SK-N-SH (cell line): ENCODE measurements at regions not wholly inside any gene's neighbourhood (a gene's known extent, or its start where the extent isn't known, plus 50 kb on each side); places are given as distances from the start of the nearest gene placed in this dataset.

ENCODE experiments used
- CTCF ChIA-PET: fragments of 300-600, 350-600 bp; formaldehyde crosslinking; extraction: SDS; loops from one replicate; lab custom pipeline; 2021; lab: Yijun Ruan, JAX
- POLR2A ChIA-PET: fragments of 350-600 bp; sonication (Branson Sonifier 250); formaldehyde crosslinking; extraction: SDS; loops from one replicate; lab custom pipeline; 2020; ENCODE audit warnings: antibody characterized with exemption, inconsistent platforms; lab: Yijun Ruan, JAX
- DNase-seq: peaks from one replicate; pipeline ENCODE4 v3.0.0; 2012
- H2AFZ ChIP-seq: fragments of 200-600 bp; sonication (generic); 2 replicates; pipeline ENCODE4 v1.8.1; 2016; ENCODE audit warnings: antibody characterized with exemption, mild to moderate bottlenecking, low read depth
- H3F3A ChIP-seq: fragments of 200-600 bp; sonication (generic); replicated peaks from 2 replicates; pipeline ENCODE3; 2016; ENCODE audit warnings: antibody characterized with exemption, mild to moderate bottlenecking; ENCODE audit not compliant: insufficient read depth
- H3K27ac ChIP-seq, 2 experiments: fragments of 200-500 bp in 1 of 2; fragments of 200-600 bp in 1 of 2; sonication (Bioruptor generic) in 1 of 2; sonication (generic), shearing (Covaris generic) in 1 of 2; 2 replicates each; pipeline versions ENCODE4 v1.5.1 to v1.6.1; 2014 to 2016; ENCODE audit warnings: low read depth in 2 of 2, inconsistent platforms in 1 of 2, low read length in 1 of 2, mild to moderate bottlenecking in 1 of 2, mixed read lengths in 1 of 2
- H3K27me3 ChIP-seq: fragments of 200-600 bp; sonication (generic), shearing (Covaris generic); 2 replicates; pipeline ENCODE4 v1.6.1; 2016; ENCODE audit warnings: mixed run types; ENCODE audit not compliant: insufficient read depth
- H3K36me3 ChIP-seq, 2 experiments: fragments of 200-500 bp in 1 of 2; fragments of 200-600 bp in 1 of 2; sonication (Bioruptor generic) in 1 of 2; sonication (generic) in 1 of 2; replicated peaks in 1 of 2; 2 replicates each; pipeline versions ENCODE3 to v1.5.1; 2014 to 2016; ENCODE audit warnings: low read length in 1 of 2, mild to moderate bottlenecking in 1 of 2; ENCODE audit not compliant: insufficient read depth in 2 of 2, control insufficient read depth in 1 of 2
- H3K4me1 ChIP-seq, 2 experiments: fragments of 200-500 bp in 1 of 2; fragments of 200-600 bp in 1 of 2; sonication (Bioruptor generic) in 1 of 2; sonication (generic), shearing (Covaris generic) in 1 of 2; 2 replicates each; pipeline versions ENCODE4 v1.5.1 to v1.6.1; 2014 to 2016; ENCODE audit warnings: low read depth in 1 of 2, low read length in 1 of 2, mixed run types in 1 of 2; ENCODE audit not compliant: insufficient read depth in 2 of 2, control insufficient read depth in 1 of 2
- H3K4me2 ChIP-seq: fragments of 200-600 bp; sonication (generic), shearing (Covaris generic); 2 replicates; pipeline ENCODE4 v1.6.1; 2017; ENCODE audit warnings: mixed run types
- H3K4me3 ChIP-seq, 2 experiments: fragments of 200-500 bp in 1 of 2; fragments of 200-600 bp in 1 of 2; sonication (Bioruptor generic) in 1 of 2; sonication (generic), shearing (Covaris generic) in 1 of 2; 2 replicates each; pipeline versions ENCODE4 v1.5.1 to v1.8.1; 2014 to 2016; ENCODE audit warnings: low read depth in 2 of 2, inconsistent platforms in 1 of 2, low read length in 1 of 2, mild to moderate bottlenecking in 1 of 2, mixed read lengths in 1 of 2, moderate library complexity in 1 of 2
- H3K79me2 ChIP-seq: fragments of 200-600 bp; sonication (generic); 2 replicates; pipeline ENCODE4 v1.8.1; 2017; ENCODE audit warnings: mild to moderate bottlenecking; ENCODE audit not compliant: insufficient read depth
- H3K9ac ChIP-seq: fragments of 200-600 bp; sonication (generic); 2 replicates; pipeline ENCODE4 v1.6.1; 2017; ENCODE audit warnings: mixed run types
- H3K9me2 ChIP-seq: fragments of 200-600 bp; sonication (generic); 2 replicates; pipeline ENCODE4 v1.6.1; 2017; ENCODE audit warnings: mixed run types
- H3K9me3 ChIP-seq: fragments of 200-600 bp; sonication (generic); 2 replicates; pipeline ENCODE4 v1.6.1; 2017; ENCODE audit warnings: mixed run types, mild to moderate bottlenecking, moderate library complexity
- H4K20me1 ChIP-seq: fragments of 200-600 bp; sonication (generic); 2 replicates; pipeline ENCODE4 v1.6.1; 2017; ENCODE audit warnings: mild to moderate bottlenecking, mixed run types; ENCODE audit not compliant: insufficient read depth
- CHD2 ChIP-seq: fragments of 150-350 bp; IDR thresholded peaks from 2 replicates; pipeline ENCODE4 v1.6.1; 2018; ENCODE audit warnings: low read length; ENCODE audit not compliant: partially characterized antibody
- FOSL2 ChIP-seq: IDR thresholded peaks from 2 replicates; pipeline ENCODE4 v1.4.0; 2012; ENCODE audit warnings: low read depth, mild to moderate bottlenecking, moderate library complexity, borderline replicate concordance
- FOXM1 ChIP-seq: IDR thresholded peaks from 2 replicates; pipeline ENCODE4 v1.4.0; 2012; ENCODE audit warnings: low read depth, mild to moderate bottlenecking
- IRF3 ChIP-seq: fragments of 150-350 bp; IDR thresholded peaks from 2 replicates; pipeline ENCODE4 v1.6.1; 2016; ENCODE audit warnings: mild to moderate bottlenecking, low read depth, low read length
- MAX ChIP-seq: IDR thresholded peaks from 2 replicates; pipeline ENCODE4 v1.4.0; 2012; ENCODE audit warnings: low read depth
- MEF2A ChIP-seq: IDR thresholded peaks from 2 replicates; pipeline ENCODE4 v1.4.0; 2012; ENCODE audit warnings: low read depth, borderline replicate concordance
- MXI1 ChIP-seq: IDR thresholded peaks from 2 replicates; pipeline ENCODE4 v1.6.1; 2012; ENCODE audit warnings: mild to moderate bottlenecking, low read depth, low read length, improper control_type of control experiment
- PBX3 ChIP-seq: IDR thresholded peaks from 2 replicates; pipeline ENCODE4; 2012
- POLR2AphosphoS5 ChIP-seq: IDR thresholded peaks from 2 replicates; pipeline ENCODE4 v1.6.1; 2012; ENCODE audit warnings: low read depth, low read length
- RFX5 ChIP-seq: IDR thresholded peaks from 2 replicates; pipeline ENCODE4 v1.6.1; 2012; ENCODE audit warnings: mild to moderate bottlenecking, improper control_type of control experiment, low read length
- RXRA ChIP-seq: IDR thresholded peaks from 2 replicates; pipeline ENCODE4 v1.4.0; 2012; ENCODE audit warnings: low read depth, mild to moderate bottlenecking, borderline replicate concordance
- SIN3A ChIP-seq: IDR thresholded peaks from 2 replicates; pipeline ENCODE4 v1.6.1; 2012; ENCODE audit warnings: low read depth, mild to moderate bottlenecking, low read length, moderate library complexity, borderline replicate concordance
- TAF1 ChIP-seq: IDR thresholded peaks from 2 replicates; pipeline ENCODE4 v1.6.1; 2012; ENCODE audit warnings: low read depth, mild to moderate bottlenecking, low read length, moderate library complexity, borderline replicate concordance
- USF2 ChIP-seq: fragments of 150-350 bp; IDR thresholded peaks from 2 replicates; pipeline ENCODE4 v1.6.1; 2017; ENCODE audit warnings: antibody characterized with exemption, low read length, low read depth, borderline replicate concordance
- ZBTB33 ChIP-seq: IDR thresholded peaks from 2 replicates; pipeline ENCODE4 v1.4.0; 2012; ENCODE audit warnings: low read depth, borderline replicate concordance
- WGBS: methylation state at CpG from one replicate; pipeline ENCODE4 v1.1.6; 2017; ENCODE audit warnings: low lambda C conversion rate; 5-methylcytosine and 5-hydroxymethylcytosine counted together

GRCh38 chr4:164501074-164501473, 252.9 kb upstream of the SMIM31 start:
- ChIA-PET POLR2A (no interaction called here), CTCF (no interaction called here)
- no peak overlapping the region for H3K4me2 ChIP-seq
- no peaks in the 10 kb centered on the region for H3K27me3 ChIP-seq
- no peak overlapping the region for H2AFZ ChIP-seq
- no peaks in the 10 kb centered on the region for H3K4me1 ChIP-seq
- H4K20me1 ChIP-seq = no peaks in the 10 kb centered on the region
- H3K9me2 ChIP-seq = no peaks in the 10 kb centered on the region
- no peaks in the 10 kb centered on the region for H3K36me3 ChIP-seq
- no peak overlapping the region for H3K27ac ChIP-seq
- H3F3A ChIP-seq = no peaks in the 10 kb centered on the region
- no peak overlapping the region for H3K9ac ChIP-seq
- DNase-seq = no peak
- H3K4me3 ChIP-seq = no peak overlapping the region
- H3K9me3 ChIP-seq = no peaks in the 10 kb centered on the region; the same call in 1 of the 2 replicates
- no peaks in the 10 kb centered on the region for H3K79me2 ChIP-seq
- TF ChIP-seq RFX5 (no peak), SIN3A (no peak), USF2 (no peak), MAX (no peak), FOXM1 (no peak)
- TF ChIP-seq, all 33 proteins: peak for 0

GRCh38 chr4:164503874-164504273, 250.1 kb upstream of the SMIM31 start:
- Histone ChIP-seq H3K9me3 (no peaks in the 10 kb centered on the region; the same call in 1 of the 2 replicates), H3K27me3 (no peaks in the 10 kb centered on the region), H2AFZ (no peak overlapping the region), H3K4me3 (no peak overlapping the region), H3K4me2 (no peak overlapping the region), H3K4me1 (no peaks in the 10 kb centered on the region), H3K9me2 (no peaks in the 10 kb centered on the region), H3K36me3 (no peaks in the 10 kb centered on the region), H3F3A (no peaks in the 10 kb centered on the region), H3K27ac (no peak overlapping the region), H3K79me2 (no peaks in the 10 kb centered on the region), H3K9ac (no peak overlapping the region), H4K20me1 (no peaks in the 10 kb centered on the region)
- no peak for DNase-seq
- TF ChIP-seq RXRA (no peak), POLR2AphosphoS5 (no peak)
- POLR2A ChIA-PET = no interaction called here
- WGBS = 4% methylated on average over 3 of the region's 3 CpGs
- CTCF ChIA-PET = no interaction called here

- no peaks in the 10 kb centered on the region for H3K27me3 ChIP-seq
- H2AFZ ChIP-seq = no peak overlapping the region
- no peaks in the 10 kb centered on the region for H3K9me3 ChIP-seq
- DNase-seq = no peak
- no peaks in the 10 kb centered on the region for H3K4me1 ChIP-seq
- H4K20me1 ChIP-seq = no peaks in the 10 kb centered on the region
- 1% methylated on average over 3 of the region's 3 CpGs for WGBS
- H3K9ac ChIP-seq = no peak overlapping the region
- no peaks in the 10 kb centered on the region for H3K36me3 ChIP-seq
- no peaks in the 10 kb centered on the region for H3K79me2 ChIP-seq
- CTCF ChIA-PET = no interaction called here
- POLR2A ChIA-PET = no interaction called here
- H3F3A ChIP-seq = no peaks in the 10 kb centered on the region
- TF ChIP-seq ZBTB33 (no peak), FOSL2 (no peak), CHD2 (no peak), POLR2AphosphoS5 (no peak), PBX3 (no peak), TAF1 (no peak), IRF3 (no peak), MXI1 (no peak), MEF2A (no peak)
- no peak overlapping the region for H3K4me2 ChIP-seq
- no peak overlapping the region for H3K27ac ChIP-seq
- no peak overlapping the region for H3K4me3 ChIP-seq
- no peaks in the 10 kb centered on the region for H3K9me2 ChIP-seq
Measured at GRCh38 chr4:164508097-164508496, 245.8 kb upstream of the SMIM31 start.
